Fibroblast of the conjunctiva (primary cell): ENCODE measurements at regions not wholly inside any gene's neighbourhood (a gene's known extent, or its start where the extent isn't known, plus 50 kb on each side); places are given as distances from the start of the nearest gene placed in this dataset.

Source experiments
- DNase-seq: peaks from one replicate; pipeline ENCODE4 v3.0.0-alpha.2; 2010; ENCODE audit warnings: low read depth

DNA sequence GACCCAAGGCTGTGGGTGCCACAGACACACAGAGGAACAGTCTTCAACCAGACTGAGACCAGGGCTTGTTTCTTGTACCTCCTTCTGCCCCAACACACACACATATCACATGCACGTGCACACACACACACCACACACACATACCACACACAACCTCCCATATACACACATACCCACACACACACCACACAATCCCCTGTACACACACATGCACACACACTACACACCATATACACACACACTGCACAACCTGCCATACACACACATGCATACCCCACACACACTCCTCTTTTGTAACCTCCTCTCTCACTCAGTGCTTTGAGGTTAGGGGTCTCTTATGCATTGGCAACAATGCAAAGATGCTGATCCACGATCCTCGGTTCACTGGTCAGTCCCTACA is 217.0 kb downstream of the AJAP1 start:
- DNase-seq, result no peak

DNA sequence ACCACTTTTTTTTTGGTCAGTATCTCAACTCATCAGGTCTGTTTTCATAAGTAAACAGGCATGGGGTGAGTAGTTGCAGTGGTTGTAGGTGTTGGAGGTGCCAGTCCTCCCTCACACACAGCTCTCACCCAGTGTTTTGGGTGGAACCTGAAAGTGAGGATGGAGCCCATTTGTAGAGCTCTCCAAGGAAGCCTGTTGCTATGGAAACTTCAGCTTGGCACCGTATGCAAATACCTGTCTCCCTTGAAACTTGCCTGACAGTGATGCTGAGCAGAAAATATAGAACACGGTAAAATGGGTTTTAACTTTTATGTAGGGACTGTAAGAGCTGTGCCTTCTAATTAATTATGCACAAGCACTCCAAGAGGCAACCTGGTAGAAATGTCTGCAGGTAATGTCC is 214.1 kb downstream of the AJAP1 start:
- DNase-seq, result no peak

DNA sequence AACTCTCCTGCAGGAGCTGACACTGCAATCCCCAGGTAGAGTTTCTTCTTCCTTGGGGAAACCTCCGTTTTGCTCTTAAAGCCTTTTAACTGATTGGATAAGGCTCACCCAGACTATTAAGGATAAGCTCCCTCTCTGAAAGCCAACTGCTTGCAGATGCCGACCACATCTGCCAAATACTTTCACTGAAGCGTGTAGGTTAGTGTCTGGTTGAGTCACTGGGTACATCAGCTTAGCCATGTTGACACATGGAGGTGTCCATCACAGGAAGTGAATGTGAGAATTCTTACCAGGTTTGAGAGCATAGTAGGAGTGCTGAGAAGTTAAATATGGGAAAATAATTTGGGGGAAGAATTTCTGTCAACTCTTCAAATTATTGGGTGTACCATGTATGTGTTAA is 202.0 kb downstream of the AJAP1 start:
- DNase-seq, result no peak

DNA sequence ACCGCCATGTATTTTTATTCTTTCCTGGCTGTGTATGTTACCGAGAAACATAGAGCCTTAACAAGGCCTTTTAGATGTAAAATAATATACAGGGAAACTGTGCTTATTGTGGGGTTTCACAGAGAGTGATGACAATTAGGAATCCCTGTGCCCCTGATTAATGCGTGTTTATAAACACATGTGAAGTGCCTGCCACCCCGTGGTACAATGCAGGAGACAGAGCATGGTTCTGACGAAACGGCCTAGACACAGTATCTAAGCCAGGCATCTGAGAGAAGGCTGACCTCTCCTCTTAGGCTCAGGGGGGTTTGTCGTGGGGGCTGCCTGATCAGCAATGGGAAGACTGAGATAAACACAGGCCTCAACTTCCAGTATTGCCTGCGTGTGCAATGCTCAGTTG is 200.0 kb downstream of the AJAP1 start:
- no peak for DNase-seq

DNA sequence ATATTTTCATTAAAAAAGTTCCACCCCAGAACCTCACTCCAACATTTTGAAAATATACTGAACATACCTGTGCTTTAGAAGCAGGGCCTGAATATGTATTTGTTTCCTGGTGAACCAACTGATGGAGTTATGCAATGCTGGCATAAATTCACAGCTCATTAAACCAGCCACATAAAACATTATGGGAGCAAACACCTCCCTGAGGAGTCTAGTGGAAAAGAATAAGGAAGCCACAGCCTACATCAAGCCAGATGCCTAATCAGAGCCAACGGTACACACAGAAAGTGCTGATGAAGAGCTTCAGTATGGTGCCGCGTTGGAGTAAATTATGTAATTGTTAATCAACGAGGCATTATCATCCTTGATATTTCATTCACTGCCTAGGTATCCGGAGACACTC is 199.5 kb downstream of the AJAP1 start:
- DNase-seq, result no peak

DNA sequence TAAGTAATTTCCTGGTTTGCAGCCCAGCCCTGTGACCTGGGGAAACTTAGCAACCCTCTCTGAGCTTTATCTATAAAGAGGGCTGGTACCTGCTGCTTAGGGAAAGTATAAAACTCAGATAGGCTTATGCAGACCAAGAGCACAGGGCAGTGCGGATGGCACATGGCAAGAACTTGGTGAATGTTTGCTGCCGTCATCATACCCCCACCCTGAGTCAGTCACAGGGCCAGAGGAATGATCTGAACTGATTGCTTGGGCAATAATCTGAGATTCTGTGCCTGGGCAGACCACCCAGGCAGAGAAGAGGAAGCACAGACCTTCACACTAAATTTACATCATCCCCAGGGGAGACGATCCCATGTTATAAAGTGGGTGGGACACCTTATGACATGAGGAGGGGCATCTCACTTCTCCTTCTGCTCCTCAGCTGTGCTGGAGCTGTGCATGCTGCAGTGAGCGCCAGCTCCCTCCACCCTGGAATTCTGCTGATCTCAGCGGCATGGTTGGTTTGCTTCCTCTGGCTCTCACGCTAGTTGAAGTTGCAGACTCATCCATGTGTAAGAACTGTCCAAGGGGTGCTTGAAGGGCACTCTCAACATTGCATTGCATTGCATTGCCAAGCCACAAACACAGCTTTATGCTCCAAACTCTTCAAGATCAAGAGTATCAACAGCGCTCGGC is 197.1 kb downstream of the AJAP1 start:
- DNase-seq, result no peak

DNA sequence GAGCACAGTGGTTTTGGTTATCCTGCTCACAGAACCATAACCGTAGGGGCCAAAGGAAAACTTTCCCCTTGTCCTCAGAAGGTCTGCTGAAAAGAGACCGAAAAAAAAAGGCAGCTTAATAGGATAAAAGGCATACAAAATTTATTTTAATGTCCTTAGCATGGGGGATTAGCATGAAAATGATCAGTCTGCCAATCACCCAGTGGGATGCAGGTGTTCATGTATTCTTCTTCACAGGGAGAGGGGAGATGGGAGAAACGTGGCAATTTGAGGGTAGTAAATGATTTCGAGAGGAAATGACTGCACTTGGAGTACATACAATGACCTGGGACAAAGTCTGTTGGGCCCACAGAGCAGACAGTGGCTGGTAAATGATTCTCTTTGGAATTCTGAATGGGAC is 194.0 kb downstream of the AJAP1 start:
- DNase-seq, result no peak

DNA sequence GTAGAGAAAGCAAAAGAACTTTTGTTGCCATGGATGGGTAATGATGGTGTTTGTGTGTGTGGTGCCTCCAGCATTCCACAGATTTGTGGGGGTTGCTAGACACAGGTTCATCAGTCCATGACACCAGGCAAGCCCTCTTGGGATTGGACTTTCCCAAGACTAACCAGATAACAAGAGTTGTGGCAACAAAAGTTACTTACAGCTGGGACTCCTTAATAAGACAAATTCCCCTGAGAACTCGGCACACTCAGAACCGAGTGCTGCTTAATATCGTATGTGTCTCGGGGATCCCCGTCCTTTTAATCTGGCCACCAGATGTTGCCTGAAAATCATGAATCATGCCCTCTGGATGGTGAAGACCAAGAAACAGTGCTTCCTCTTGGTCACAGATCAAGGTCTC is 193.3 kb downstream of the AJAP1 start:
- DNase-seq, result no peak
